NCI-H69 (cell line): ENCODE measurements at regions not wholly inside any gene's neighbourhood (a gene's known extent, or its start where the extent isn't known, plus 50 kb on each side); places are given as distances from the start of the nearest gene placed in this dataset.
"Not testable (repeated sequence)": the region's sequence is repeated elsewhere in the genome, so short reads cannot be mapped to it uniquely, and the experiment has no call there.

Experiments used
- DNase-seq: peaks from one replicate; lab custom pipeline; 2025; lab: John Stamatoyannopoulos, UW

DNA sequence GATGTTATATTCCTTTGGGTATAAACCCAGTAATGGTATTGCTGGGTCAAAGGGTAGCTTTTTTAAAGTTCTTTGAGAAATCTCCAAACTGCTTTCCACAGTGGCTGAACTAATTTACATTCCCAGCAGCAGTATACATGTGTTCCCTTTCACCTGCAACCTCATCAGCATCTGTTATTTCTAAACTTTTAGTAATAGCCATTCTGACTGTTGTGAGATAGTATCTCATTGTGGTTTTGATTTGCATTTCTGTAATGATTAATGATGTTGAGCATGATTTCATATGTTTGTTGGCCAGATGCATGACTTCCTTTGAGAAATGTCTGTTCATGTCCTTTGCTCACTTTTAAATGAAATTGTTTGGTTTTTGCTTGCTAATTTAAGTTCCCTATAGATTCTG is 553.1 kb downstream of the SLCO4C1 start:
- DNase-seq, result not testable (repeated sequence)

GRCh38 chr5:101728933-101729332 is 567.2 kb downstream of the SLCO4C1 start:
- peak; percentile 39 for DNase-seq

DNA sequence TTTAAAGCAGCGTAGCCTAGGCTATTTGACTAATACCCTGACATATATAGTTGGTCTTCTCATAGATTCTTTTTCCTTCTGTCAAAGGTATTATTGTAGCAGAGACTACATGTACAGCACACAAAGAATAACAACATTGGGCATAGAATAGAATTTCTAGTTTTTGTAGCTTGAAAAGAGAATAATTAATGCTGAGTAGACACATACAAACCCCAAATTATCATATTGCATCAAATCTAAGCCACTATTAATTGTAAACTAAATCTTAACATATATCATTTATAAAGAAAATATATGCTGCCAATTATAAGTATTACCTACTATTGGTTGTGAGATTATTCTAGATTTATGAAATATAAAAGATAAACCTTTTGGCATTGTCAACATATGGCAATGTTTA is 574.5 kb downstream of the SLCO4C1 start:
- no peak for DNase-seq

GRCh38 chr5:101720033-101720432 is 576.1 kb downstream of the SLCO4C1 start:
- DNase-seq, result no peak

DNA sequence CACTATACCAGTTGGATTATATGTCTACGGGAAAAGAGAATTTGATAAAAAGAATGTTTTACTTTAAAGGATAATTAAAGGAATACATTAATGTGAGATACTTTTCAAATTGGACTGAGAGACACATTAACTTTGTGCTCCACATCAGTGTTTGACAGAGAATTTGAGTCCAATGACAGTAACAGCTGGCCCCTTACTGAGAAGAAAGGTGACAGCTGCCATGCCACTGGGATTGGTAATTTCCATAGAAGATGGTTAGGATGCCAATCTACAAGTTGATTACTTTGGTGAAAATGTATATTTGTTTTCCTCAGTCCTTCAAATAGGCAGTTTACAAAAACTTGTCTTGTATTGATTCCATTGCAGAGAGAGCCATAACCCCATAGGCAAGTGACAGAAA is 578.4 kb downstream of the SLCO4C1 start:
- no peak for DNase-seq

DNA sequence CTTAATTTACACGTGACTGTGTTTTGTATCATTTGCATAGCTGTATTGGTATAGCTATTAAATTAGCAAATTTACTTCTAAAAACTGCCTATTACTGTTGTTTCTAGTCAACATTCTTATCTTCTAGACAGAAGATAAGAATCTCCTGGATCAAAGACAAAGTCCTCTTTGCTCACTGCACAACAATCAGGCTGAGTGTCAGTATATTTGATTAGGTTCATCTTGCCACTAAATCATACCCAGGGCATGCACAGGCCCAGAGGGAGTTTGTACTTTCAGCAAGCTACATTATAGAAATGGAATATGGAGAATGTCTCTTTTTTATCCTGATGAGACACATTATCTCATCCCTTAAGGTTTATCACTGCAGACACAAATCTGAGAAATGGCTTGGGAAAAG is 579.1 kb downstream of the SLCO4C1 start:
- DNase-seq, result no peak

DNA sequence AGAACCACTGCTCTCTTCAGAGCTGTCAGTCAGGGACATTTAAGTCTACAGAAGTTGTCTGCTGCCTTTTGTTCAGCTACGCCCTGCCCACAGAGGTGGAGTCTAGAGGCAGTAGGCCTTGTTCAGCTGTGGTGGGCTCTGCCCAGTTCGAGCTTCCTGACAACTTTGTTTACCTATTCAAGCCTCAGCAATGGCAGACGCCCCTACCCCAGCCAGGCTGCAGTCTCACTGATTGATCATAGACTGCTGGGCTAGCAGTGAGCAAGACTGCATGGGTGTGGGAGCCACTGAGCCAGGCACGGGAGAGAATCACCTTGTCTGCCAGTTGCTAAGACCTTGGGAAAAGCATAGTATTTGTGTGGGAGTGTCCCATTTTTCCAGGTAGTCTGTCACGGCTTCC is 580.3 kb downstream of the SLCO4C1 start:
- not testable (repeated sequence) for DNase-seq

- no peak for DNase-seq
These were observed 606.8 kb downstream of the SLCO4C1 start for GRCh38 chr5:101689306-101689705.

- DNase-seq, result no peak
These were observed 607.9 kb downstream of the SLCO4C1 start for GRCh38 chr5:101688156-101688555.

DNA sequence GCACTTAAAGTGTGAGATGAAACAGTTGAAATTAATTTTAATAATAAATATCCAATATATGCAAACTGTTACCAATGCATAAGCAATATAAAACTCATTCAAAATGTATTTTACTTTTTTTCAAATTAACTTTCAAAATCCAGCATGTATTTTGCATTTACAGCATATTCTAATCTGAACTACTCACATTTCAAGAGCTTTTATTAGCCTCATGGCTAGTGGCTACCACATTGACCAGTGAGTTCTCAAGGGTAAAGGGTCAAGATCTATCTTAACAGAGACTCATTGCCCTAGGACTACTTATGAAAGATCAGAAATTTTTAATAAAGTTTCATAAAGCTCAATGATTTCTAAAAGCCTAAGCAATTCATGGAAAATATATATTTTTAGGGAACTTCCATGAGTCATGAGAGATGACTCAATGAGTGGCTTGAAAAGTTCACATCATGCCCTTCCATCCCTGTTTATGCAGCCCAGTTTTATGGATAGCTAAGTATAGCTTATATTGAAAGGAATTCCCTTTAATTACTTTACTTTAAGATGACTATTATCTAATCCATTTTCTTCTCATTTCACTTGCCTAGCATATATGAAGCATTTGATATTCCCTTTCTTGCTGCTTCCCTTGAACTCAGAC is 608.6 kb downstream of the SLCO4C1 start:
- DNase-seq, result no peak

- DNase-seq, result no peak
These were observed 609.4 kb downstream of the SLCO4C1 start for GRCh38 chr5:101686536-101687157.

GRCh38 chr5:101679816-101680215 is 616.3 kb downstream of the SLCO4C1 start:
- no peak for DNase-seq

GRCh38 chr5:101678481-101679193 is 617.4 kb downstream of the SLCO4C1 start:
- DNase-seq, result peak; percentile 72

DNA sequence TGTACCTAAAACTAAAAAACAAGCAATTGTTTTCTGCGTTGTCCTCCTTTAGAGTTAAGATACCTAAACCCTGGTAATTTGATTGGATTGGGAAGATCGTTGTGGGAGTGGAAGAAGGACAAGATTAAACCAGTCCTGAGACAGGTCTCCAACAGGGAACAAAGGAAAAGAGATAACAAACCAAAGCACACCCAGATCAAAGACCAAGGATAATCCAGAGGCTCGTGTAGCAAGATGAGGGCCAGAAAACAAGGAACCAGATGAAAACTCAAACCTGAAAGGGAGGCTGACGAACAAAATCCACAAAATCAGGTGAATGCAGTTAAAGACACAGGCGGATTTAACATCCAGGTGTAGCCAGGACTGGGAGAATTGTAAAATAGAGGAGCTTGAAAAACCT is 618.1 kb downstream of the SLCO4C1 start:
- no peak for DNase-seq

GRCh38 chr5:101676646-101677045 is 619.4 kb downstream of the SLCO4C1 start:
- DNase-seq, result no peak

DNA sequence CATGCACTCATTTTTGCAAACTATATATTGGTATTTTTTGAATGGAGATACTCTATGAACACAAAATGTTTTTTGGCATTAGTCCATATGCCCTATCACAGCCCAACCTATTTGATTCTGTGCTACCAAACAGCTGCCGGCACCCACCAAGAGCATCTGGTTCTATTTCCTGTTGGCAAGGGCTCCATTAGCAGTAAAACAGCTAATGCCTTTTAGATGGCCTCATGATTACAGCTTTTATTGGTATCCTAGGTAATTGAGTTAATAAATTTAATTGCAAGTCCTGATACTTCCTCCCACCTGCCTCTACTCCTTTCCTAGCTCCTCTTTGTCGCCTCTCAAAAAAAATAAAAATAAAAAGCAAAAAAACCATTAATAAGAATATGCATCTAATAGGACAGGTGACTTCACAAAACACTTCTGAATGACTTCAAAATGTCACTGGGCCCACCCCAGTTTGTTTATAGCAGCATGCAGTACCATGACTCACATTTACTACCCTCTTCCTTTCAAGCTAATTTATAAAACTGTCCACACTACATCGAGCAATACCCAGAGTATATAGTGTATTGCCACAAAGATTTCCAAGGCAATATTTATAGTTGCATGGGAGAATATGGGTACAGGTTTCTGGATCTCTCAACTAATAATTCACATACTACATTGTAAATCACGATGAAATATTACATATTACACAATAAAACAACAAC is 620.4 kb downstream of the SLCO4C1 start:
- peak; percentile 71 for DNase-seq

DNA sequence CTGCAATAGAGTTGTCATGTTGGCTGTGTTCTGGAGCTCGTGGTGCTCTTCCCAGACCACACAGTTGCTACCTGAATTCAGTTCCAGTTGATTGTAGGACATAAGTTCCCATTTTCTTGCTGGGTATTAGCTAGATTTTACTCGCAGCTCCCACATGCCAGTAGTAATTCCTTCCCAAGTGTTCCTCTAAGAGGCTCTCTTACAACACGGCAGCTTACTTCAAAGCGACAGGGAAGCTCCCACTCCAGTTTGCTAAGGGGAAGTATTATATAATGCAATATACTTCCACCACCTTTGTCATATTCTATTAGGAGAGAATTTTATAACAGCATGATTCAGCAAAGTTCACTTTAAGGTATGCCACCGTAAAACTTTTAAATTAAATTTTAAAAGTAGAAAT is 623.0 kb downstream of the SLCO4C1 start:
- DNase-seq, result no peak

- DNase-seq, result no peak
These were observed 631.9 kb downstream of the SLCO4C1 start for GRCh38 chr5:101664071-101664791.

DNA sequence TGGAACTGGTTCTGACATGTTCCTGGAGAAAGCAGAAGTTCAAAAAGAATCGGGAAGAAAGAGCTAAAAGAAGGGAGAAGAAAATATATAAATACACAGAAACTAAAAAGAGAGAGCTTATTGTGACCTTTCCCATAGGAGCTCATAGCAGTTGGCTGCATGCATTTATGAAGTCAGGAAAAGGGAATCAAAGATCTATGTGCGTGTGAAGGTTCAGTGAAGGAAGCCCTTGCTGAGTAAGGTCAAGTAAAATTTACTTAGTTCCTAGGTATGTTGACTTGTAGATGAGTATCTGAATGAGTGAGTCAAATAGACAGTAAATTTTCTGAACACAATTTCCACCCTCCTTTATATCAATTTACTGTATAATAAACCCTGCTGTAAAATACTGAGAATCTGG is 632.5 kb downstream of the SLCO4C1 start:
- DNase-seq, result no peak

DNA sequence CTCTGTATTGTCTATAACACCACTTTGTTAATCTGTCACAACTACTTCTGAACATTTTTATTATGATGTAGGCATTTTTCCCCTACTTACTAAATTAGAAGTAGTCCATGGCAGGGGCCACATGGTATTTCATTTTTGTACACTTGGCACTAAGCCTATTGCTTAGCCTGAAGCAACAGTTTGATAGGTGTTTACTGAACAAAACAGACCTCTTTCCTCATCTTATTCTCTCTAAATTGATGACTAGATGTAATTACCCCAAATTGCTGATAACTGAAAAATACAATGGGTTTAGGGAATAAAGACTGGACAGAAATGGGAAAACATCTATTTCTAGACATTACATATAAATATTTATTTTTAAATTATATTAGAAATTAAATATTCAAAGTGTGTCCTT is 633.8 kb downstream of the SLCO4C1 start:
- no peak for DNase-seq

GRCh38 chr5:101658433-101658832 is 637.7 kb downstream of the SLCO4C1 start:
- DNase-seq, result no peak

DNA sequence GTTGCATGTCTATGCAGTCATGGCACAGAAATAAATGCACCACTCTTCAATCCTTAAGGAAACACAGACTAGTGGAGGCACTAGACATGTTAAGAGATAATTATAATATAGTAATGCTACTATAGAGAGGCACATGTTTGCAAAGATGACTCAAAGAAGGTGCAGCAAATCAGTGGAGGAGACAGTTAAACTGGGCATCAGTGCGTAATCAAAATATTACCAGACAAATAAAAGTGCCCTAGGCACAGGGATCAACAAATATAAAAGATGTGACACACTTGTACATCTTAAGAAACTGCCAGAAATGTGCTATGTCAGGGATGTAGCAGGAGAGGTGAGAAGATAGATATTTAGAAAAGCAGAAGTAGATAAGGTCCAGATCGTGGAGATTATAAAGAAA is 642.1 kb downstream of the SLCO4C1 start:
- DNase-seq, result no peak
